ENCODE measurements at regions not wholly inside any gene's neighbourhood (a gene's known extent, or its start where the extent isn't known, plus 50 kb on each side); places are given as distances from the start of the nearest gene placed in this dataset.

- no peak for DNase-seq
Measured at GRCh38 chr2:142218471-142218870, 87.7 kb upstream of the LRP1B start.

DNA sequence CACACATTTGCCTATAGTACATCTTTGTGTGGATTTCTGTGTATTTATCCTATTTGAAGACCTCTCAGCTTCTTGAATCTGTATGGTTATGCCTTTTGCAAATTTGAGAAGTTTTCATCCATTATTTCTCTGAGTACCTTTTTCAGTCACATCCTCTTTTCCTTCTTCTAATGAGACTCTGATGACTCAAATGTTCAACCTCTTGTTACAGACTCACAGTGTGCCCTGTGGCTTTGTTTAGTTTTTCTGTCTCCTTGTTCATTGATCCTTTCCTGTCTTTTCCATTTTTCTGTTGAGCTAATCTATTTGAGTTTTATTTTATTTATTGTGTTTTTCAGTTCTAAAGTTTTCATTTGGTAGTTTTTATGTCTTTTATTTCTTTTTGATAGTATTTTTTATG is 87.0 kb upstream of the LRP1B start:
- DNase-seq: no peak

- DNase-seq: no peak
Measured at GRCh38 chr2:142200062-142200461, 69.2 kb upstream of the LRP1B start.

- no peak for DNase-seq
Measured at GRCh38 chr2:142199073-142199472, 68.3 kb upstream of the LRP1B start.

GRCh38 chr2:142190805-142191204 is 60.0 kb upstream of the LRP1B start:
- no peak for DNase-seq

- no peak for DNase-seq
Measured at GRCh38 chr2:142189501-142189900, 58.7 kb upstream of the LRP1B start.

- DNase-seq: no peak
Measured at GRCh38 chr2:142188562-142188961, 57.7 kb upstream of the LRP1B start.

GRCh38 chr2:142180820-142181533 is 50.2 kb upstream of the LRP1B start:
- DNase-seq: no peak
